Astrocyte of the hippocampus (primary cell): ENCODE measurements at regions not wholly inside any gene's neighbourhood (a gene's known extent, or its start where the extent isn't known, plus 50 kb on each side); places are given as distances from the start of the nearest gene placed in this dataset.
A peak's percentile ranks its signal among the peaks of the same experiment; 100 is the strongest.
"Not testable (repeated sequence)": the region's sequence is repeated elsewhere in the genome, so short reads cannot be mapped to it uniquely, and the experiment has no call there.

ENCODE experiments used
- DNase-seq: peaks from one replicate; pipeline ENCODE4 v3.0.0; 2011; ENCODE audit warnings: low read depth, low spot score

DNA sequence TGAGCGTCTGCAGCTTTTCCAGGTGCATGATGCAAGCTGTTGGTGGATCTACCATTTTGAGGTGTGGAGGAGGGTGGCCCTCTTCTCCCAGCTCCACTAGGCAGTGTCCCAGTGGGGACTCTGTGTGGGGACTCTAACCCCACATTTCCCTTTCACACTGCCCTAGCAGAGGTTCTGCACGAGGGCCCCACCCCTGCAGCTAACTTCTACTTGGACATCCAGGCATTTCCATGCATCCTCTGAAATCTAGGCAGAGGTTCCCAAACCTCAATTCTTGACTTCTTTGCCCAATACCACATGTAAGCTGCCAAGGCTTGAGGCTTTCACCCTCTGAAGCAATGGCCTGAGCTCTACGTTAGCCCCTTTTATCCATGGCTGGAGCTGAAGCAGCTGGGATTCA is 61.4 kb upstream of the HGFAC start:
- DNase-seq = not testable (repeated sequence)

GRCh38 chr4:3381208-3381607 is 60.6 kb upstream of the HGFAC start:
- DNase-seq = not testable (repeated sequence)

GRCh38 chr4:3382251-3382650 is 59.5 kb upstream of the HGFAC start:
- no peak for DNase-seq

GRCh38 chr4:3384391-3384770 is 57.4 kb upstream of the HGFAC start:
- no peak for DNase-seq

GRCh38 chr4:3384771-3385710 is 56.7 kb upstream of the HGFAC start:
- DNase-seq = no peak

GRCh38 chr4:3385711-3386420 is 55.9 kb upstream of the HGFAC start:
- no peak for DNase-seq

DNA sequence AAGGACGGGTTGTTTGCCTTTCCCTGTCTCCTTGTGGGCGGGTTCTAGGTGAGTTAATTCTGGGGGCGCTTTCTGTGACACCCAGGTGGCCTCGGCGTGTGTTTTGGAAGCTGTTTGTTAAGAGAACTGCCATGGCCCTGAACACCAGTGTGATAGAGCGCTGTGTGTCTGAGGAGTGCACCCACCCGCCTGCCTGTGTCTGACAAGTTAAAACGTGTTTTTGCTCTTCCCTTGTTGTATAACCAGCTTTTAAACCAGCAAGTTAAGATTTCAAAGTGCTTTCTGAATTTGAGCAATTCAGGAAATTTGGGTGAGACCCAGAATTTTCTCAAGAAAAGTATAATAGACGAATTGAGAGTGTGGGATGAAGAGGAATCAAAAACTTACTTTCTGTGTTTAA is 55.2 kb upstream of the HGFAC start:
- no peak for DNase-seq

GRCh38 chr4:3387154-3387942 is 54.4 kb upstream of the HGFAC start:
- no peak for DNase-seq

DNA sequence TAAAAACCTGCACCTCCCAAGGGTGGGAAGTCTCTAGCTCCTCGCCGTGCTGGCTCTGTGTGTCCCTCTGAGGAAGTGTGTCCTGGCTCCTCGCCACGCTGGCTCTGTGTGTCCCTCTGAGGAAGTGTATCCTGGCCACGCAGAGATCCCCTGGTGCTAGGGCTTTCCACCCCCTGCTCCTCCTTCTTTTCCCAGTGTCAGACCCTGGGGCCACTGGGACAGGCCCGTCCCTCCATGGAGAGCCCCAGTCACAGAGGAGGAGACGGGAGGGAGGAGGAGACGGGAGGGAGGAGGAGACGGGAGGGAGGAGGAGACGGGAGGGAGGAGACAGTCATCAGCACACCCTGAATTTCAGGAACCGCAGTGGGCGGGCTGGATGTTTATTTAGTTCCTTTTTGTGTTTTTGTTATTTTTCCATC is 53.8 kb upstream of the HGFAC start:
- peak; percentile 56 for DNase-seq

DNA sequence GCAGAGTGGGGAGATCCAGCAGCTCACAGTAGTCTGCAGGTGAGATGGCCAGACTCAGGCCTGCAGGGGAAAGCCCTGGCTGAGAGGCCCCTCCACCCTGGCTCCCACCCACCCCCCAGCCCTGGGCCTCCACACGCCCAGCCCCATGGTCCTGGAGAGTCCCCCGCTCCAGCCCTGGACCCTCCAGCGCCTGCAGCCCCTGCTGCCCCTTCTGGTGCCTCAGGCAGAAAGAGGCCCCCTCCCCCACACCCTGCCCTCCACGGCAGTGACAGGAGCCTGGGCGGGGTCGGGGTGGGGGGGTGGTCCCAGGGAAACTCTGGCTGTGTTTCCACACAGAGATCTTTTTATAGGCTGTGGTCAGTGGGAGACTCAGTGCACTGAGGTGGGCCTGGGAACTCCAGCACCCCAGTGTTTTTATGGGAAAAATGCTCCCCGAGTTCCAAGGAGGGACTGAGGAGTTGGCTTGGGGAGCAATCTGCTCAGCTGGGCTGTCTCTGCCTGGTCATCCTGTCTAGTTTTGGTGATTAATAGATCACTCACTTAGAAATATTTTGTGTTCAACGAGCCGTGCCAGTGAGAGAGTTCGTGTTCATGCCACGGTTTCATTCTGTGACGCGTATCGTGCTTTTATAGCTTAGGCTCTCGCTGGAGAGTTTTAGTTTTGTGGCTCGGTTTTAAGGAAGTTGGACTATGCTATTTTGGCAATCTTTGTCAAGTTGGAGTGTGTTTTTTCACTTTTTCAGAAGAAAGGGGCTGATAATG is 53.1 kb upstream of the HGFAC start:
- DNase-seq = peak; percentile 88

DNA sequence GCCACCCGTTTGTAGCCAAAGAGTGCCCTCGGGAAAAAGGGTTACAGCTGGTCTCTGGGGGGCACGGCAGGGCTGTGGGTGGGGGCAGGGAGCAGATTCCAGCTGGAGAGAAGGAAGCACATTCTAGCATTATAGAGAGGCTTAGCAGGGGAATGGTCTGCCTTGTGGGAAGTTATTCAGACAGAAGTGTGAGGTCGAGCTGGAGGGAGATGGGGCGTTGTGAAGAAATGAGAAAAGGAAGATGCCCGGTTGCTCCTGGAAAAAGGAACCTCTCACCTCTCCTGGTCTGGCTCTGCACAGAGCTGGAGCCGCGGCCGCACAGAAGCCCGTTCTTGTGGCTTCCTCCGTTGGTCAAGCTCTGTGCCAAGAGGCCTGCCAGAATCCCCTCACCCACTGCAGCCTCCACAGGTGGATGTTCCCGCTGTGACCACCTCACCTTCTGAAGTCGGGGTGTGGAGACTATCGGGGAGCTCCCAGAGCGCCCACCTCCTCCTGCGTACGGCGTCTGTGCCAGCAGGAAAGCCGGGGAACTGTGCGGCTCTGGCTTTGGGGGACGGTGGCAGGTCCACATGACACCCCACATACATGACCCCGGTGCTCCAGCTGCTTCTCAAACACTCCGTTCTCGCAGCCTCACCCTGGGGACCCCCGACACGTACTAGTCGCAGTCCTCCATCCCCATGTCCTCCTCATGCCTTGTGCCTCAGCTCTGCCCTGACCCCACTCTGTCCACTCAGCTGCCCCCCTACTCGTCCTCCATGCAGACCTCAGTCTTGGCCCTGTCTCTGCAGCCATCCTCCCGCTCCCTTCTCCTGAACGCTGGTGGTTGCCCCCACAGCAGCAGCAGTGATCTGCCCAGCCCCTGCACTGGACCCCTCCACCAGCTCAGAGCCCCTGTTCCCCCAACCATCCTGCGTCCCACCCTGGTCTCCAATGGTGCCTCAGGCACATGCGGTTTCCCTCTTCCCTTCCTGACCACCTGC is 52.2 kb upstream of the HGFAC start:
- DNase-seq = no peak

DNA sequence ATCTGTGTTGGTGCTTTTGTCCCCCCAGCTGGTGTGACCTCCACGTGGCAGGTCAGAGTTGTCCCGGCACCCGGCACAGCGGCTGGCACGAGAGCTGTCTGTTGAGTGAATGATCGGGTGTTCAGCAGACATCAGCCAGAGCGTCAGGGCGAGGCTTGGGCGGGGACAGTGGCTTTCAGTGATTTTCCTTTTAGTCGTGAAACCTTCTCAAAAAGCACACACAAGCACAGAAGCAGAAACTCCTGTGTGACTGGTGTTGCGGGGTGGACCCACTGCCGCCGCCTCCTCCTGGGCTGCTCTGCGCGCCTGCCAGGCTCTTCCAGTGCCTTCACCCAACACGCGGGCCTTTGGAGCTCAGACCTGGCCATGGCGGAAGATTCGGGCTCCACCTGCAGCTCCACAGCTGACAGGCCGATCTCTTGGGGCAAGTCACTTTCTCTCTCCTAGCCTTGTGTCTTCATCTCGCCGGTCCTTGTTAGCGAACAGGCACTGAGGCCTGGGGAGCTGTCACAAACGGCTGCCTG is 51.4 kb upstream of the HGFAC start:
- DNase-seq = no peak

- peak; percentile 54 for DNase-seq
These were observed 50.3 kb upstream of the HGFAC start for GRCh38 chr4:3391422-3391821.
